Karpas-422 (cell line): ENCODE measurements at regions not wholly inside any gene's neighbourhood (a gene's known extent, or its start where the extent isn't known, plus 50 kb on each side); places are given as distances from the start of the nearest gene placed in this dataset.

Experiments used
- DNase-seq: peaks from one replicate; pipeline ENCODE4 v3.0.0-alpha.2; 2015
- H2AFZ ChIP-seq: fragments of 200-600 bp; sonication (generic); 2 replicates; pipeline ENCODE4 v1.6.1; 2014; ENCODE audit warnings: antibody characterized with exemption, low read length, mixed read lengths
- H3K27ac ChIP-seq: fragments of 200-600 bp; sonication (generic); 2 replicates; pipeline ENCODE4 v1.5.1; 2014; ENCODE audit warnings: mild to moderate bottlenecking, low read length, moderate library complexity
- H3K27me3 ChIP-seq: fragments of 200-600 bp; sonication (generic); 2 replicates; pipeline ENCODE4 v1.6.1; 2014; ENCODE audit warnings: low read length, mixed read lengths
- H3K36me3 ChIP-seq: fragments of 200-600 bp; sonication (generic); 2 replicates; pipeline ENCODE4 v1.6.1; 2014; ENCODE audit warnings: low read length, mixed read lengths; ENCODE audit not compliant: insufficient read depth
- H3K4me1 ChIP-seq: fragments of 200-600 bp; sonication (generic); 2 replicates; pipeline ENCODE4 v1.6.1; 2014; ENCODE audit warnings: mild to moderate bottlenecking, low read length, mixed read lengths
- H3K4me2 ChIP-seq: fragments of 200-600 bp; sonication (generic); 2 replicates; pipeline ENCODE4 v1.6.1; 2014; ENCODE audit warnings: low read length, low read depth, mild to moderate bottlenecking; ENCODE audit not compliant: poor library complexity, severe bottlenecking
- H3K4me3 ChIP-seq: fragments of 200-600 bp; sonication (generic); 2 replicates; pipeline ENCODE4 v1.5.1; 2014; ENCODE audit warnings: mild to moderate bottlenecking, antibody characterized with exemption, low read length, mixed read lengths
- H3K79me2 ChIP-seq: fragments of 200-600 bp; sonication (generic); 2 replicates; pipeline ENCODE4 v1.6.1; 2014; ENCODE audit warnings: mild to moderate bottlenecking, low read length, mixed read lengths
- H3K9ac ChIP-seq: fragments of 200-600 bp; sonication (generic); 2 replicates; pipeline ENCODE4 v1.6.0; 2014; ENCODE audit warnings: low read length
- H3K9me2 ChIP-seq: fragments of 200-600 bp; sonication (generic), shearing (Covaris generic); replicated peaks from 2 replicates; pipeline ENCODE4 v1.6.0; 2014; ENCODE audit warnings: mild to moderate bottlenecking, low read length, moderate library complexity; ENCODE audit not compliant: insufficient read depth
- H3K9me3 ChIP-seq: fragments of 300-700, 200-600 bp; sonication (generic); 2 replicates; pipeline ENCODE4 v1.6.1; 2014; ENCODE audit warnings: low read length, mixed read lengths
- H4K20me1 ChIP-seq: fragments of 200-600 bp; sonication (generic); 2 replicates; pipeline ENCODE4 v1.6.1; 2014; ENCODE audit warnings: mild to moderate bottlenecking, antibody characterized with exemption, low read length, low read depth; ENCODE audit not compliant: insufficient read depth

- H3K9me3 ChIP-seq = no peaks in the 10 kb centered on the region
- no peak overlapping the region for H3K9ac ChIP-seq
- no peak overlapping the region for H2AFZ ChIP-seq
- no peak overlapping the region for H3K4me2 ChIP-seq
- H3K4me3 ChIP-seq = no peak overlapping the region
- no peak overlapping the region for H3K27ac ChIP-seq
- H3K27me3 ChIP-seq = no peaks in the 10 kb centered on the region
- no peaks in the 10 kb centered on the region for H3K79me2 ChIP-seq
- H3K36me3 ChIP-seq = no peaks in the 10 kb centered on the region
- DNase-seq = no peak
- no peaks in the 10 kb centered on the region for H3K9me2 ChIP-seq
- no peaks in the 10 kb centered on the region for H4K20me1 ChIP-seq
- H3K4me1 ChIP-seq = no peaks in the 10 kb centered on the region
Observed at GRCh38 chr12:22880807-22881206, 255.8 kb downstream of the ETNK1 start.

GRCh38 chr12:22881878-22882385 is 257.0 kb downstream of the ETNK1 start:
- Histone ChIP-seq H3K27me3 (no peaks in the 10 kb centered on the region), H3K27ac (no peak overlapping the region), H3K36me3 (no peaks in the 10 kb centered on the region), H3K9me2 (no peaks in the 10 kb centered on the region), H2AFZ (no peak overlapping the region), H3K9ac (no peak overlapping the region), H3K9me3 (no peaks in the 10 kb centered on the region), H3K79me2 (no peaks in the 10 kb centered on the region), H3K4me2 (no peak overlapping the region), H3K4me3 (no peak overlapping the region), H4K20me1 (no peaks in the 10 kb centered on the region), H3K4me1 (no peaks in the 10 kb centered on the region)
- DNase-seq = no peak

GRCh38 chr12:22882559-22882958 is 257.6 kb downstream of the ETNK1 start:
- DNase-seq = no peak

GRCh38 chr12:22893878-22894277 is 268.9 kb downstream of the ETNK1 start:
- no peaks in the 10 kb centered on the region for H3K9me3 ChIP-seq
- no peak overlapping the region for H3K9ac ChIP-seq
- H3K9me2 ChIP-seq = no peaks in the 10 kb centered on the region
- H2AFZ ChIP-seq = no peak overlapping the region
- H3K4me1 ChIP-seq = no peaks in the 10 kb centered on the region
- H3K4me3 ChIP-seq = no peak overlapping the region
- H3K36me3 ChIP-seq = no peaks in the 10 kb centered on the region
- no peak for DNase-seq
- H3K27me3 ChIP-seq = no peaks in the 10 kb centered on the region
- no peak overlapping the region for H3K27ac ChIP-seq
- H3K4me2 ChIP-seq = no peak overlapping the region
- H4K20me1 ChIP-seq = no peaks in the 10 kb centered on the region
- no peaks in the 10 kb centered on the region for H3K79me2 ChIP-seq

More at GRCh38 chr12:22882559-22882958, 257.6 kb downstream of the ETNK1 start:
- Histone ChIP-seq H3K27ac (no peak overlapping the region), H3K9ac (no peak overlapping the region), H3K4me1 (no peaks in the 10 kb centered on the region), H3K4me2 (no peak overlapping the region), H3K36me3 (no peaks in the 10 kb centered on the region), H3K27me3 (no peaks in the 10 kb centered on the region), H3K9me3 (no peaks in the 10 kb centered on the region), H4K20me1 (no peaks in the 10 kb centered on the region), H3K4me3 (no peak overlapping the region), H3K79me2 (no peaks in the 10 kb centered on the region), H2AFZ (no peak overlapping the region), H3K9me2 (no peaks in the 10 kb centered on the region)

GRCh38 chr12:22899184-22899583 is 274.2 kb downstream of the ETNK1 start:
- Histone ChIP-seq H3K4me2 (no peak overlapping the region), H3K27me3 (no peaks in the 10 kb centered on the region), H3K27ac (no peak overlapping the region), H3K79me2 (no peaks in the 10 kb centered on the region), H3K9ac (no peak overlapping the region), H4K20me1 (no peaks in the 10 kb centered on the region), H3K9me3 (no peaks in the 10 kb centered on the region), H2AFZ (no peak overlapping the region), H3K4me1 (no peaks in the 10 kb centered on the region), H3K9me2 (no peaks in the 10 kb centered on the region; the same call in 1 of the 2 replicates), H3K36me3 (no peaks in the 10 kb centered on the region), H3K4me3 (no peak overlapping the region)
- DNase-seq = no peak

- no peaks in the 10 kb centered on the region for H3K36me3 ChIP-seq
- no peaks in the 10 kb centered on the region; the same call in 1 of the 2 replicates for H3K9me2 ChIP-seq
- no peak overlapping the region for H3K27ac ChIP-seq
- no peaks in the 10 kb centered on the region for H4K20me1 ChIP-seq
- no peaks in the 10 kb centered on the region for H3K9me3 ChIP-seq
- H3K9ac ChIP-seq = no peak overlapping the region
- no peaks in the 10 kb centered on the region for H3K4me1 ChIP-seq
- H3K79me2 ChIP-seq = no peaks in the 10 kb centered on the region
- DNase-seq = no peak
- no peak overlapping the region for H3K4me2 ChIP-seq
- no peaks in the 10 kb centered on the region for H3K27me3 ChIP-seq
- no peak overlapping the region for H2AFZ ChIP-seq
- no peak overlapping the region for H3K4me3 ChIP-seq
Observed at GRCh38 chr12:22900401-22900800, 275.4 kb downstream of the ETNK1 start.

- no peak overlapping the region for H2AFZ ChIP-seq
- no peaks in the 10 kb centered on the region for H4K20me1 ChIP-seq
- H3K9ac ChIP-seq = no peak overlapping the region
- no peak for DNase-seq
- H3K9me2 ChIP-seq = no peaks in the 10 kb centered on the region; the same call in 1 of the 2 replicates
- no peak overlapping the region for H3K4me2 ChIP-seq
- no peaks in the 10 kb centered on the region for H3K4me1 ChIP-seq
- no peaks in the 10 kb centered on the region for H3K79me2 ChIP-seq
- no peak overlapping the region for H3K4me3 ChIP-seq
- no peaks in the 10 kb centered on the region for H3K9me3 ChIP-seq
- H3K36me3 ChIP-seq = no peaks in the 10 kb centered on the region
- no peaks in the 10 kb centered on the region for H3K27me3 ChIP-seq
- H3K27ac ChIP-seq = no peak overlapping the region
Observed at GRCh38 chr12:22904485-22904884, 279.5 kb downstream of the ETNK1 start.

GRCh38 chr12:22916241-22916640 is 291.3 kb downstream of the ETNK1 start:
- Histone ChIP-seq H3K4me2 (no peak overlapping the region), H2AFZ (no peak overlapping the region), H3K9ac (no peak overlapping the region), H3K9me3 (no peaks in the 10 kb centered on the region), H3K27me3 (no peaks in the 10 kb centered on the region), H3K4me3 (no peak overlapping the region), H3K9me2 (no peaks in the 10 kb centered on the region), H3K36me3 (no peaks in the 10 kb centered on the region), H4K20me1 (no peaks in the 10 kb centered on the region), H3K4me1 (no peaks in the 10 kb centered on the region), H3K27ac (no peak overlapping the region), H3K79me2 (no peaks in the 10 kb centered on the region)
- DNase-seq = no peak

GRCh38 chr12:22916815-22917214 is 291.8 kb downstream of the ETNK1 start:
- no peaks in the 10 kb centered on the region for H3K79me2 ChIP-seq
- no peak overlapping the region for H3K4me2 ChIP-seq
- H3K4me3 ChIP-seq = no peak overlapping the region
- no peaks in the 10 kb centered on the region for H3K9me2 ChIP-seq
- no peak for DNase-seq
- H3K36me3 ChIP-seq = no peaks in the 10 kb centered on the region
- no peaks in the 10 kb centered on the region for H3K27me3 ChIP-seq
- no peaks in the 10 kb centered on the region for H3K4me1 ChIP-seq
- H4K20me1 ChIP-seq = no peaks in the 10 kb centered on the region
- no peak overlapping the region for H3K27ac ChIP-seq
- H3K9me3 ChIP-seq = no peaks in the 10 kb centered on the region
- no peak overlapping the region for H2AFZ ChIP-seq
- H3K9ac ChIP-seq = no peak overlapping the region
